Adipocyte (in vitro differentiated cells): ENCODE measurements at regions not wholly inside any gene's neighbourhood (a gene's known extent, or its start where the extent isn't known, plus 50 kb on each side); places are given as distances from the start of the nearest gene placed in this dataset.
A peak's percentile ranks its signal among the peaks of the same experiment; 100 is the strongest.
"Not testable (repeated sequence)": the region's sequence is repeated elsewhere in the genome, so short reads cannot be mapped to it uniquely, and the experiment has no call there.

Experiments used
- DNase-seq: peaks from one replicate; pipeline ENCODE4 v3.0.0-alpha.2; 2015; ENCODE audit warnings: low read depth
- H3K27me3 ChIP-seq: replicated peaks from 2 replicates; pipeline ENCODE4 v1.7.0; 2013; ENCODE audit warnings: mild to moderate bottlenecking, low read length, moderate library complexity; ENCODE audit not compliant: control insufficient read depth, insufficient read depth
- H3K36me3 ChIP-seq: 2 replicates; pipeline ENCODE4 v1.7.0; 2013; ENCODE audit warnings: low read length, mild to moderate bottlenecking, moderate library complexity; ENCODE audit not compliant: control insufficient read depth, insufficient read depth, severe bottlenecking
- H3K4me1 ChIP-seq: 2 replicates; pipeline ENCODE4 v1.7.0; 2013; ENCODE audit warnings: mild to moderate bottlenecking, low read length, moderate library complexity; ENCODE audit not compliant: control insufficient read depth, insufficient read depth
- H3K4me3 ChIP-seq: 2 replicates; pipeline ENCODE4 v1.7.0; 2013; ENCODE audit warnings: mild to moderate bottlenecking, low read length, moderate library complexity
- H3K9ac ChIP-seq: 2 replicates; pipeline ENCODE4 v1.7.0; 2013; ENCODE audit warnings: mild to moderate bottlenecking, low read length, moderate library complexity
- H3K9me3 ChIP-seq: 2 replicates; pipeline ENCODE4 v1.7.0; 2013; ENCODE audit warnings: mild to moderate bottlenecking, low read length, moderate library complexity; ENCODE audit not compliant: control insufficient read depth

GRCh38 chr17:64783556-64784352 lies 121.6 kb upstream of the SMURF2 start:
- no peak for DNase-seq
- peaks cover 2% of the 10 kb centered on the region for H3K4me1 ChIP-seq
- no peaks in the 10 kb centered on the region for H3K9me3 ChIP-seq
- no peak overlapping the region for H3K4me3 ChIP-seq
- no peak overlapping the region for H3K9ac ChIP-seq
- H3K27me3 ChIP-seq, result no peaks in the 10 kb centered on the region
- peaks cover 51% of the 10 kb centered on the region for H3K36me3 ChIP-seq

GRCh38 chr17:64783031-64783461 lies 120.9 kb upstream of the SMURF2 start:
- Histone ChIP-seq H3K27me3 (no peaks in the 10 kb centered on the region), H3K36me3 (peaks cover 51% of the 10 kb centered on the region), H3K4me1 (peaks cover 2% of the 10 kb centered on the region), H3K9me3 (no peaks in the 10 kb centered on the region), H3K9ac (no peak overlapping the region), H3K4me3 (no peak overlapping the region)
- no peak for DNase-seq

GRCh38 chr17:64781810-64782555 lies 119.9 kb upstream of the SMURF2 start:
- Histone ChIP-seq H3K9me3 (no peaks in the 10 kb centered on the region), H3K27me3 (no peaks in the 10 kb centered on the region), H3K36me3 (peaks cover 44% of the 10 kb centered on the region), H3K9ac (no peak overlapping the region), H3K4me3 (no peak overlapping the region), H3K4me1 (peaks cover 7% of the 10 kb centered on the region)
- no peak for DNase-seq

GRCh38 chr17:64781014-64781756 lies 119.1 kb upstream of the SMURF2 start:
- Histone ChIP-seq H3K9ac (no peak overlapping the region), H3K27me3 (no peaks in the 10 kb centered on the region), H3K4me1 (peaks cover 8% of the 10 kb centered on the region), H3K9me3 (no peaks in the 10 kb centered on the region), H3K4me3 (no peak overlapping the region), H3K36me3 (peaks cover 36% of the 10 kb centered on the region)
- DNase-seq, result no peak

- H3K27me3 ChIP-seq, result no peaks in the 10 kb centered on the region
- peak; percentile 24 for DNase-seq
- H3K9me3 ChIP-seq, result no peaks in the 10 kb centered on the region
- peaks cover 8% of the 10 kb centered on the region for H3K4me1 ChIP-seq
- H3K9ac ChIP-seq, result no peak overlapping the region
- no peak overlapping the region for H3K4me3 ChIP-seq
- H3K36me3 ChIP-seq, result peaks cover 29% of the 10 kb centered on the region
These were observed 118.2 kb upstream of the SMURF2 start for GRCh38 chr17:64780096-64781013.

GRCh38 chr17:64779376-64780095 lies 117.4 kb upstream of the SMURF2 start:
- Histone ChIP-seq H3K4me3 (no peak overlapping the region), H3K36me3 (peaks cover 20% of the 10 kb centered on the region), H3K9ac (no peak overlapping the region), H3K9me3 (no peaks in the 10 kb centered on the region), H3K4me1 (peaks cover 8% of the 10 kb centered on the region), H3K27me3 (no peaks in the 10 kb centered on the region)
- DNase-seq, result no peak

GRCh38 chr17:64779098-64779375 lies 116.9 kb upstream of the SMURF2 start:
- H3K27me3 ChIP-seq, H3K9me3 ChIP-seq, H3K4me1 ChIP-seq, H3K4me3 ChIP-seq, H3K9ac ChIP-seq, DNase-seq: not testable (repeated sequence)
- peaks cover 15% of the 10 kb centered on the region for H3K36me3 ChIP-seq

- no peak overlapping the region for H3K4me3 ChIP-seq
- peaks cover 8% of the 10 kb centered on the region for H3K4me1 ChIP-seq
- H3K36me3 ChIP-seq, result peaks cover 10% of the 10 kb centered on the region
- H3K9me3 ChIP-seq, result no peaks in the 10 kb centered on the region
- H3K9ac ChIP-seq, result peak overlapping the region; percentile 25
- DNase-seq, result no peak
- no peaks in the 10 kb centered on the region for H3K27me3 ChIP-seq
These were observed 116.4 kb upstream of the SMURF2 start for GRCh38 chr17:64778240-64779097.

GRCh38 chr17:64777415-64778239 lies 115.5 kb upstream of the SMURF2 start:
- no peaks in the 10 kb centered on the region for H3K27me3 ChIP-seq
- H3K36me3 ChIP-seq, result peaks cover 5% of the 10 kb centered on the region
- peak overlapping the region; percentile 25 for H3K9ac ChIP-seq
- DNase-seq, result no peak
- no peaks in the 10 kb centered on the region for H3K9me3 ChIP-seq
- no peak overlapping the region for H3K4me3 ChIP-seq
- H3K4me1 ChIP-seq, result peaks cover 8% of the 10 kb centered on the region
